OCI-LY1 (cell line): ENCODE measurements at regions not wholly inside any gene's neighbourhood (a gene's known extent, or its start where the extent isn't known, plus 50 kb on each side); places are given as distances from the start of the nearest gene placed in this dataset.

ENCODE experiments used
- CTCF ChIP-seq: fragments of 200-600 bp; sonication (generic), shearing (Covaris generic); IDR thresholded peaks from 2 replicates; pipeline ENCODE4 v1.5.1; 2017; ENCODE audit warnings: mild to moderate bottlenecking, antibody characterized with exemption, low read length, moderate library complexity, mixed read lengths
- EZH2 ChIP-seq: fragments of 200-600 bp; sonication (generic), shearing (Covaris generic); IDR thresholded peaks from 2 replicates; pipeline ENCODE4 v1.8.0; 2017; ENCODE audit warnings: borderline replicate concordance, mixed run types, mild to moderate bottlenecking, antibody characterized with exemption, low read length, moderate library complexity, mixed read lengths

GRCh38 chr3:24818055-24818454, 323.4 kb upstream of the THRB start:
- no peak for TF ChIP-seq CTCF
- TF ChIP-seq EZH2, result no peak
